Stomach (tissue), 4 donors: ENCODE measurements at regions not wholly inside any gene's neighbourhood (a gene's known extent, or its start where the extent isn't known, plus 50 kb on each side); places are given as distances from the start of the nearest gene placed in this dataset.

Source experiments
- POLR2A ChIP-seq, 4 donors: fragments of 450-650 bp; IDR thresholded peaks; one replicate each; pipeline ENCODE4 v1.6.1; 2016; ENCODE audit warnings: antibody characterized with exemption in 4 of 4, control low read depth in 2 of 4, mild to moderate bottlenecking in 1 of 4, moderate library complexity in 1 of 4
- POLR2AphosphoS5 ChIP-seq, 3 donors: sonication (generic); formaldehyde crosslinking; IDR thresholded peaks; one replicate each; pipeline ENCODE4 v1.6.1; 2016; ENCODE audit warnings: antibody characterized with exemption in 3 of 3

- no peak for TF ChIP-seq POLR2A (IDR thresholded peaks at IDR 0.05)
- TF ChIP-seq POLR2AphosphoS5 (IDR thresholded peaks at IDR 0.05) = no peak
Observed at GRCh38 chr14:83534995-83535394, 1994.9 kb upstream of the FLRT2 start.
